GM21381 (cell line): ENCODE measurements at regions not wholly inside any gene's neighbourhood (a gene's known extent, or its start where the extent isn't known, plus 50 kb on each side); places are given as distances from the start of the nearest gene placed in this dataset.
"Not testable (repeated sequence)": the region's sequence is repeated elsewhere in the genome, so short reads cannot be mapped to it uniquely, and the experiment has no call there.

Experiments used
- ATAC-seq: cut with Tn5 transposase; IDR thresholded peaks from one replicate; pipeline ENCODE4 v1.9.1; 2021; ENCODE audit warnings: mild to moderate bottlenecking, moderate library complexity; ENCODE audit not compliant: unreplicated experiment

DNA sequence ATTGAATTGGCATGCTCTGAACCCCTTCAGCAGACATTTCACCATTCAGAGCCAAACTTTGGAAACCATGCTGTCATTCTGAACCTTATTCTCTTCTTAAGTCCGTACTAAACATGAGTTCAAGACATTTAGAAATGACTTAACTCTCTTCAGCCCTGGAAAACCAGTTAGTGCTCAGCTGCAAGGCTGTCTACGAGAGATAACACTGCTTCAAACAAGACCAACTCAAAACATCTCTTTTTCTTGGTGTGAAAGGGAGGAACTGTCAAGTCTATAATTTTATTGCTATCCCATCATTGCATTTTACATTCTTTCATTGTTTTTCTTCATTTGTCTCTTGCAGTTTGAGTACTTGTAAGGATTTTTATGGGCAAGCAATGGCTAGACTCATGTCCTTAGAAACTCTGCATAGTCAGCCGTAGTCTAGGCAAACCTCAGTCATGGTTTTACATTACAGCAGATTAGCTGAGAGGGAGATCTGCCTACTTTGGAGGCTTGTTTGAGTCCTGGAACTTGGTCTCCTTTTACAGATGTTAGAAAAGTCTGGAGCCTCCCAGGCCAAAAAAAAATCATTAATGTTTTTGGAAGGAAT is 120.6 kb upstream of the JADE1 start:
- no peak for ATAC-seq

DNA sequence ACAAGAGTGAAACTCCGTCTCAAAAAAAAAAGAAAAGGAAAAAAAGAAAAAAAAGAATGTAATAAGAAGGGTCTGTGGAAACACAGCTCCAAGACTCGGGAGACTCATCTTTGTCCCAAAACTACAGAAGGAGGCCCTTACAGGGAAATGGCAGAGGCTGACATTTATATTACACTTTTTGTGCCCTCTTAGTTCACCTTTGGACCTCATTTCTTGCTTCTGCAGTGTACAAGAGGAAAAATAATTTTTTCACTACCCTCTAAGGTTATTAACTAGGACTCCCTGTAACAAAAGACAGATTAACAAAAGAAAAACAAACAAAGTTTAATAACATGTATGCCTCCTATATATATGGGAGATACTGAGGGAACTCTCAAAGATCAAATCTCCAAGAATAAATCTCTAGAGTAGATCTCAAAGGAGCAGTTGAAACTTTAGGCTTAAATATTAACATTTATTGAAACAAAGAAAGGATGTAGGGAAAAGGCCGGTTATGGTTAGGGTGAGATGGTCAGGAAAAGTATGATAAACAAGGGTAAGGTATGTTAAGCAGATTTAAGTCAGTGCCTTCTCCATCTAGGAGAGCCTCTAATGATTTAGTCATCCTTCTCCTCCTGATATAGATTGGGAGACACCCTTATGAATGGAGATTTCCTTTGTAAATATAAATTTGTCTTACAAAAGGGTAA is 121.3 kb upstream of the JADE1 start:
- no peak for ATAC-seq

DNA sequence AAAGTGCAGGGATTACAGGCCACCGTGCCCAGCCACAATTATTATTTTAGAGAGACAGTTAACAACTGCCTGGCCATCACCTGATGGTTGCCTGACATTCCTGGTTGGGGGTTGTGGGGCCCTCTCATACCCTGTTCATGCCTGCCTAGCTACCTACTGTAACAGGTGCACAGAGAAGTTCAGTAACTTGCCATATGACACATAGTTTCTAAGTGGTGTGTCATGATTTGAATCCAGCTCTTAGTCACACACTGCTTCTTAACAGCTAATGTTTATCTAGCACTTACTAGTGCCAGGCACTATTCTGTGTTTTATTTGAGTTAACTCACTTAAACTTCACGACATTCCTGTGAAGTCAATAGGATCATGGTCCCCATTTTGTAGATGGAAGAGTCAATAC is 122.7 kb upstream of the JADE1 start:
- no peak for ATAC-seq

DNA sequence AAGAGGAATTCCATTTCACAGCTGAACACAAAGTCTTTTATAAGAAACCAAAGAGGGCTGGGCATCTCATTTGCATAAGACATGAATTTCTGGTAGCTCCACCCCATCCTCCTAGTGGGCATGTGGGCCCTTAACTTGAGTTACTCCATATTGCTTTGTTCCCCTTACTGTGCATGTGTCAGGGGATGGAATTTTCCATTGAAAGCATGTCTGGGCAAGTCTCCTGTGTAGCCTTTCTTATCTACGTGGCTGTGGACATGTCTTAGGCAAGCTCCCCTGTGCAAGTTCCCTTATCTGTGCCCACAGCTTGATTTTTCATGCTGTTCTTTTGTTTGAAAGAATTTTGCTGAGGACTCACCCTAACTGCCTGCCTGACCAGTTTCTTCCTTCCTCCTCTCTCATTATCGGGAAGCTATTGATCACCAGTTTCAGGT is 123.5 kb upstream of the JADE1 start:
- no peak for ATAC-seq

DNA sequence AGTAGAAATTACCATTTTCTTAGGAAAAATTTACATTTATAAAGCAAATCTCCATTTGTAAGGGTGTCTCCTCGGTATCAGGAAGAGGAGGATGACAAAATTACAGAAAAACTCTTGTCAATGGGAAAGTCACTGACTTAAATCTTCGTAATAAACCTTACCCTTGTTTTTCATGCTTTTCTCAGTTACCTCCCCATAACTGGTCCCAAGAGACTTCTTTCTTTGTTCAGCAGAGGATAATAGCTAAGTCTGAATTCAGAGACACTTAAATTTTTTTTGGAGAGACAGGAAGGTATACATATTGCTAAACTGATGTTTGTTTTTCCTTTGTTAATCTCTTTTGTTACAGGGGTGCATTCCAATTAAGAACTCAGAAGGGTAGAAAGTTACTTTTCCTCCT is 125.5 kb upstream of the JADE1 start:
- no peak for ATAC-seq

DNA sequence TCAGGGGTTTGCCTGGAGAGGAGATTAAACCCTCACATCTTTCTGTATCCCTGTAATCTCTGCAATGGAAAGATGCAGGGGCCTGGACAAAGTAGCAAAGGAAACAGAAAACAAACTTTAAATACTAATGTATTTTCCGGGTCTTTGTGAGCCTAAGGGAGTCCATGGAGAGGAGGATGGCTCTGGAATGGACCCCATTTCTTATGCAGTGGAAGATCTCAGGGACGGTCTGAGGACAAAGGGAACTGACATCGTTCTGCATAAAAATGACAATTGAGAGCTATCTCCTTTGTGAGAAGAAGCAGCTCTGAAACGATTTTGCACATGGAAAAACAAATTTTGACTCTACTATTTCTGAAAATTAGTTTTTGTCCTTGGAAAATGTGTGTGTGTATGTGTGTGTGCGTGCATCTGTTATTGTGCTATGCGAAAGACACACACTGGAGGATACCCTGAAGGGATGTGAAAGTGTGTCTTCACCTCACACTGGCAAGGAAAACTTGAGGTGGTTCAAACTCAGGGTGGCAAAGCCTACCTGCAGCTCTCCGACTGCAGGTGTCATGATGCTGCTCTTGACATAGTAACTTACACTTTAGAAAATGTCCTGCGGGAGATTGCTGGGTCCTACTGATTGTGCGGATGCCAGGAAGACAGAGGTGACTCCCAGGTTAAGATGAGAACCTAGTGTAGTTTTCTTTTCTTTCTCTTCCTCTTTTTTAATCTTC is 126.4 kb upstream of the JADE1 start:
- ATAC-seq, result no peak

DNA sequence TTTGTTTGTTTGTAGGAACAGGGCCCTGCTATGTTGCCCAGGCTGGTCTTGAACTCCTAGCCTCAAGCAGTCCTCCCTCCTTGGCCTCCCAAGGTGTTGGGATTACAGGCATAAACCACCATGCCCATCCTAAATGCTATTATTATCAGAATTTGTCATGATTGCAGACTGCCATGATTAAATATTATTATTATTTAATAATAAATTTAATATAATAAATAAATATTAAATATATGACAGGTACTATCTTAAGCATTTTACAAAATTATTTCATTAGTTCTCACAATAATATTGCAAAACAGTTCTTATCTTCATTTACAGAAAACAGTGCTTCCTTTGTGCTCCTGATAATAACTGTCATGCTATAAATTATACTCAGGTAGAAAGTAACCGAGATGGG is 133.4 kb upstream of the JADE1 start:
- ATAC-seq, result no peak

DNA sequence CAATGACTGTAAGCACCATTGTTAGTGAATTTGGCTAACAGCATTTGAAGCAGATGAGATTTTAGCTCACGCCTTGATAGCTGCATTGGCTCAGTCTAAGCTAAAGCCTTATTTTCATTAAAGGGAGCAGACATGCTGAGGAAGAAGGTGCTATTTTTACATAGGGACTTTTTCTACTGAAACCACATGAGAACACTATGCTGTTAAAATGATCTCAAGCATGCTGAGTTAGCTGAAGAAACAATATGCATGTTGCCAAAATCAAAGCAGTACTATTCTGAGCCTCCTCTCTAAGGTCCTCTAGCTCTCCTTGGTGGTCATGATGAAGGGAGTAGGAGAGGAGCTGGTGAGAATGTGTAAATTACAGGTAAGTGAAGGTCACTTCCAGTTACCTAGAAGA is 134.4 kb upstream of the JADE1 start:
- ATAC-seq, result peak; percentile 78

DNA sequence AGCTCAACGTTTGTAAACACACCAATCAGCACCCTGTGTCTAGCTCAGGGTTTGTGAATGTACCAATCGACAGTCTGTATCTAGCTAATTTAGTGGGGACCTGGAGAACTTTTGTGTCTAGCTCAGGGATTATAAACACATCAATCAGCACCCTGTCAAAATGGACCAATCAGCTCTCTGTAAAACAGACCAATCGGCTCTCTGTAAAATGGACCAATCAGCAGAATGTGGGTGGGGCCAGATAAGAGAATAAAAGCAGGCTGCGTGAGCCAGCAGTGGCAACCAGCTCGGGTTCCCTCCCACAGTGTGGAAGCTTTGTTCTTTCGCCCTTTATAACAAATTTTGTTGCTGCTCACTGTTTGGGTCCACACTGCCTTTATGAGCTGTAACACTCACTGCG is 136.3 kb upstream of the JADE1 start:
- ATAC-seq, result not testable (repeated sequence)

DNA sequence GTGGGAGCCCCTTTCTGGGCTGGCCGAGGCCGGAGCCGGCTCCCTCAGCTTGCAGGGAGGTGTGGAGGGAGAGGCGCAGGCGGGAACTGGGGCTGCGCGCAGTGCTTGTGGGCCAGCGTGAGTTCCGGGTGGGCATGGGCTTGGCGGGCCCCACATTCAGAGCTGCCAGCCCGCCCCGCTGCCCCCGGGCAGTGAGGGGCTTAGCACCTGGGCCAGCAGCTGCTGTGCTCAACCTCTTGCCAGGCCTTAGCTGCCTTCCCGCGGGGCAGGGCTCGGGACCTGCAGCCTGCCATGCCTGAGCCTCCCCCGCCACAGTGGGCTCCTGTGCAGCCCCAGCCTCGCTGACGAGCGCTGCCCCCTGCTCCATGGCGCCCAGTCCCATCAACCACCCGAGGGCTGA is 136.9 kb upstream of the JADE1 start:
- not testable (repeated sequence) for ATAC-seq

DNA sequence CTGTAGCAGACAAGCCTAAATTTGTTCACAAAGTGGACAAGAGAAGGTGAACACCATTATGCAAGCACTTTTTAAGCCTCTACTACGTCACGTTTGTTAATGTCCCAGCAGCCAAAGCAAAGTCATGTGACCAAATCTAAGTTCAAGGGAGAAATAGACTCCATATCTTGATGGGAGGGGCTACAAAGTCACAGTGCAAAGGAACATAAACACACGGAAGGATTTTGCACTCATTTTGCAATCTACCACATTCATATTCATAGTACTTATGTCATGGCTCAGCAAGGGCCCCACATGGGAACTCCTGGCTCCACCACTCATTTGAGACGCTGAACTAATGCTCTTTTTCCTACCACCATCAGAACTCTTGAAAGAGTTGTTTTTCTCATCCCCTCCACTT is 139.0 kb upstream of the JADE1 start:
- ATAC-seq, result no peak

DNA sequence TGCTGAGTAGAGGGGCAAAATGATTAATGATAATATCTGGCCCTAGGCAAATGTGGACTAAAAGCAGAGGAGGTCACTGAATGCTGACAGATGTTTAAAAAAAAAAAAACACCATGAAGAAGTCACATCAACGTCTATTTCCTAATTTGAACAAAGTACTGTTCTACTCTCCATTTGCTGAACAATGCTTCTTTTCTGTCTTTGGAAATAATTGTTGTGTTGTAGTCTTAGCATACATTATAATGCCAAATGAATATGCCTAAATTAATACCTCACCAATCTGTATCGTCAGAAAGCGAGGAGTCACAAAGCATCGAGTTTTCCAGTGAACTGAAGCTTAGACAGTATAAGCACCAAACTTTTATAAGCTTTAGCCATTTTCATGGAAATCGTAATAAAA is 140.9 kb upstream of the JADE1 start:
- ATAC-seq, result no peak

DNA sequence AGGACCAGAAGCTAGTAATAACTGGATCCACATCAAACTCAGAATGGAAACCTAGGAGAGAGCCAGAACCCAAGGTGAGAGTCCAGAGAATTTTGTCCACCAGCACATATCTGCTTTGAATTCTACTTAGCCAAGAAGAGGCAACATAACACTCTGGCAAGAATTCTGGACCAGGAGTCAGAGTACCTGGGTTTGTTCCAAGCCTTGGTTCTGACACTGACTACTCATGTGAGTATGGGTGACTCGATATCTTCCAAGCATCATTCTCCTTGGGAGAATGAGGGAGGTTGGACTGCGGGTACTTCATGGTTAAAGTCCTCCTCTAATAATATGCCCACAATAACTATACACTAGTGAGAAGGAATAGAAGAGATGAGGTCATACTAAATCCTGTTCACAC is 144.0 kb upstream of the JADE1 start:
- no peak for ATAC-seq

DNA sequence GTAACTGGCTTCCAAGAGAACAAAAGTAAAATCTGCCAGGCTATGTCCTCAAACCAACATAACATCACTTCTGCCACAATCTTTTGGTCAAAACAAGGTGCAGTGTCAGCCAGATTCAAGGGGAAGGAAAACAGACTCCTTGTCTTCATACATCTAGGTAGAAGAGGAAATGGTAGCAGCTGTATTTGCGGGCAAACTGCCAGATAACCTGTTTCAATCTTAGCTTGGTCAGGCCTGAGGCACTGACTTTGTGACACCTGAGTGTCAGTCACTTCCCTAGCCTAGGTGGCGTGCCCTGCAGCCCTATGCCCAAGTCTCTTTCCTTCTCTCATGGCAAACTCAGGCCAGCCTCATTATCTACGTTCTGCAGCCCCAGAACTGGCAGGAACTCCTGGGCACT is 146.2 kb upstream of the JADE1 start:
- peak; percentile 82 for ATAC-seq

DNA sequence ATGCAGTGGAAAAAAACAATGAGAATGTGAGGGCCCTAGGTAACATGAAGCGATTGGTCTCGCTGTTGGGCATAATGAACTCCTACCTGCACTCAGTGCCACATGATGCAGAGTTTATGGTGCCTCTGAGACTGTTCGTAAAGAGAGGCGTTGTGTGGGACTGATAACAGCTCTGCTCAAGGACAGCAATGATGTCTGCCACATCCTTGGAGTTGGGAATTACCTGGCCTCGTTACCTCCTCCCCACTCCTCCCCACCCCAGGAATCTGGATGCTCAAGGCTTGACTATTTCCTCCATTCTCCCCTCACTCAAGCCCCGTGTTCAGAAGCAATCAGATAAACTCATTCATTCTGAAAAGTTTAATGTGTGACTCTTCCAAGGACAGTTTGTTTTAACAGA is 148.0 kb upstream of the JADE1 start:
- ATAC-seq, result no peak

DNA sequence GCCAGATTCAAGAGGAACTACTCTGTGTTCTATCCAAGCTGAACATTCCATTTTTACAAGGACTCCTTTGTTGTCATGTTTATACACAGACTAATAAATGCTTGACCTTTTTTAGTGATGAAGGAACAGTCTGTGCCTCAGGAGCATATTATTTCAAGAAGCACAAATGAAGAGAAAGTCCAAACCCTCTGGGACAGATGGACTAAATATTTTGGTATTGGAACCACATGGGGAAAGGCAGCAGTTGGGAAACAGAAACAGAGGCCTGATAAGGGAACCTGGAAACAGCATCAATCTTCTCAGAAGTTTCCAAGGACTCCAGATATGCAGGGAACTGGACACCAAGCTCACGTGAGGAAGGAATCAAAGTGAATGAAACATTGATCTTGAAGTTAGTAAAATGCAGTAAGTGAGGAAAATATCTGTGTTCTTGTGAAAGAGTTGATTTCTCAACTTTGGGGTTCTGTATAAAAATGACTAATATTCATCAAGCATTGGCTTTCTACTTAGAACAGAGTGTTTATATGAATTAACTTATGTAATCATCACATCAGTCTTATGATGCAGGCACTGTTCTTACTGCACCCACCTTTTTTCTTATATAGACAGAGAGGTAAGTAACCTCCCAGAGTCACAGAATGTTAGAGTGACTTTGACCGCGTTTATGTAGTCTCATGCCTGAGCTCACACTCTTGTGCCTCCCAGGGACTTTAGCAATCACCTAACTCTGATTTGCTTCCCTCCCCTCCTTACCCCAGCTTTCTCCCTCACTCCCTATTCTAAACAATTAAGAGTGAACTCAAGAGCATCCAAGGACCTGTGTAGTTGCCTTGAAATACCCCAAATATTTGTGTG is 148.9 kb upstream of the JADE1 start:
- no peak for ATAC-seq

DNA sequence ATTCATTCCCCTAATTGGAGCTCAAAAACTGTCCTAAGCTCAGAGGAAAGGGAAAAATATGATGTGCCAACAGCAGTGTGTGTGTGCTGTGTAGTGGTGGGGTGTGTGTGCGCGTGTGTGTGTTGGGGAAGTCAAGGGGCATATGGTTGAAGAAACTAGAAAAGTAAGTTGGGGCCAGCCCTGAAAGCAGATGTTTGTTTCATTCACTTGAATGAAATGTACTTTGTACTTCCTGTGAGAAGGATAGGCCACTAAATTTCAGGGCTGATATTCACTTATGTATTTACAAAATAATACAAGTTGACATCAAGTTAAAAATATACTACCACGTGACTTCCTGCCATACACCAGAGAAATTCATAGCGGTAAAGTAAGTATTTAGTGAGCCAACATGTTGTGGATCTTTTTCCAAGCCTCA is 151.3 kb upstream of the JADE1 start:
- ATAC-seq, result no peak

DNA sequence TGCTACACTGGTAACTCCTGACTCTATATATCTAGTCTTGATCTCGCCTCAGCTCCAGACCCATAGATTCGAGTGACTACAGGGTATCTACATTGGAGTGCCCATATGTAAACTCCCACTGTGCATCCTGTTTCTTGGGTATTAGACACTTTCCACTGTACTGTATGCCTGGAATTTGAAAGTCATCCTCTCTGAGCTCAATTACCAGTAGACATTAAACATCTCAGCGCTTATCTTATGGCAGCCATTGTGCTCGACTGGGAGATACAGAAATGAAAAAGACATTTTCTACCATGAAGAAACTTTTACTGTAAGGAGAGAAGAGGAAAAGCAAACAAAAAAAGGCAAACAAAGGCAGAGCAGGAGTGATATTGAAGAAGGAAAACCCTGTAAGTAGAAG is 151.9 kb upstream of the JADE1 start:
- ATAC-seq, result no peak

DNA sequence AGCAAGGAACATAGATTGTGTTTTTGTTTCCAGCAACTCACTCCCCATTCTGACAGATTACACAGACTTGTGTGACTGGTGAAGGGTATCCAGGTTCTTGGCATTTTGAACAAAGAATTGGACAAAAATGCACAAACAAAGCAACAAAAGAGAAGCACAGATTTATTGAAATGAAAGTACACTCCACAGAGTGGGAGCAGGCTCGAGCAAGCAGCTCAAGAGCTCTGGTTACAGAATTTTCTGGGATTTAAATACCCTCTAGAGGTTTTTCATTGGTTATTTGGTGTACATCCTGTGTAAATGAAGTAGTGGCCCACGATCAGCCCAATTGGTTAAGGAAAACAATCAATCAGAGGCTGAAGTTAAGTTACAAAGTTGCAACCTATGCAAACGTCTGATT is 155.0 kb upstream of the JADE1 start:
- ATAC-seq, result no peak

DNA sequence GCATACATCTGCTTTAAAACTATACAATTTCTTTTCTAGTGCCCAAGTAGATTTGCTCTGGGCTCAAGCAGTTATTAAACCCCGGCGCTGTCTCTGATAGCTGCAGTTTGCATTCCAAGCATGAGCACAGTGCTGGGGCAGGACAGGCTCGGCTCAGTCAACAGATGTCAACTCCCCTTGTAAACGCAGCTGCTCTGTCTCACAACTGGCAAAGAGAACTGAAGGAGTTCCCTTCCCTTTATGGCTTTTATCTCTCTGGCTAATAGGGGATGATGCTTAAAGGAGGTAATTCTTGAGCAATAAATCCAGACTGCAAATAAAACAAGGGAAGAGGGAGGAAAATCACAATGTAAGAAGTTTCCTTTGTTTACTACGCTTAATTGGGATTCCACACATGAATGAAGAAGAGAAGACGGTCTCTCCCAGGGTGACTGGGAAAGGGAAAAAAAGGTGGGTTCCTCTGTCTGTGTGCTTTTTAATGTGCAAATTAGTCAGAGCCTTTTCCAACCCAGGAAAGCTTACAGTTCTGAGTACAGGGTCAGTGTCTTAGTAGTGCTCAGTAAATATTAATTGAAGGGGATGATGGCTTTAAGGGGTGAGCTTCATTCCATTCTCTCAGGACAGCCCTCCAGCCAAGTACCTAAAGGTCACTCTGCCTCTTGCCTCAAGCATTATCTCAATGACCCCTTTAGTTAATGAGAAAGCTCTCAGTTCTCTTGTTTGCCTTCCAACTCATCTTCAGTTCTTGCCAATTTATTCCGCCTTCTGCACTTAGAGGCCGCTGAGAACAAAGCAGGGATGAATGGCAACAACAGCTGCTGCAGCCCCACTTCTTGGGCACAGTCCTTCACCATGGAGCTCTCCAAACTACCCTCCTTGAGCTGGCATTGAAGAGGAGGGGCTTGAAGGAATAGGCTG is 155.7 kb upstream of the JADE1 start:
- no peak for ATAC-seq
